Myocyte (in vitro differentiated cells): ENCODE measurements at regions not wholly inside any gene's neighbourhood (a gene's known extent, or its start where the extent isn't known, plus 50 kb on each side); places are given as distances from the start of the nearest gene placed in this dataset.

ENCODE experiments used
- DNase-seq: peaks from one replicate; pipeline ENCODE4 v3.0.0-alpha.2; 2012; ENCODE audit warnings: low read depth

GRCh38 chrX:9147726-9148125, 113.8 kb upstream of the FAM9B start:
- no peak for DNase-seq

GRCh38 chrX:9148615-9149399, 114.9 kb upstream of the FAM9B start:
- peak; percentile 56 for DNase-seq

- DNase-seq = no peak
Observed at GRCh38 chrX:9149501-9150245, 115.7 kb upstream of the FAM9B start.

GRCh38 chrX:9151772-9152307, 117.9 kb upstream of the FAM9B start:
- DNase-seq = no peak

GRCh38 chrX:9153300-9153699, 119.4 kb upstream of the FAM9B start:
- no peak for DNase-seq

- no peak for DNase-seq
Observed at GRCh38 chrX:9158611-9159010, 124.7 kb upstream of the FAM9B start.

- DNase-seq = no peak
Observed at GRCh38 chrX:9160698-9161329, 126.9 kb upstream of the FAM9B start.

- no peak for DNase-seq
Observed at GRCh38 chrX:9162698-9163097, 128.8 kb upstream of the FAM9B start.

GRCh38 chrX:9163214-9163709, 129.3 kb upstream of the FAM9B start:
- DNase-seq = peak; percentile 42

GRCh38 chrX:9164086-9164485, 130.2 kb upstream of the FAM9B start:
- no peak for DNase-seq

- no peak for DNase-seq
Observed at GRCh38 chrX:9164533-9165426, 130.9 kb upstream of the FAM9B start.

- DNase-seq = no peak
Observed at GRCh38 chrX:9166584-9166944, 132.6 kb upstream of the FAM9B start.

- no peak for DNase-seq
Observed at GRCh38 chrX:9171841-9172463, 138.0 kb upstream of the FAM9B start.

GRCh38 chrX:9172464-9172850, 138.5 kb upstream of the FAM9B start:
- no peak for DNase-seq

GRCh38 chrX:9180623-9181022, 146.7 kb upstream of the FAM9B start:
- no peak for DNase-seq

- DNase-seq = no peak
Observed at GRCh38 chrX:9182041-9182440, 148.1 kb upstream of the FAM9B start.

- peak; percentile 43 for DNase-seq
Observed at GRCh38 chrX:9183481-9183880, 149.6 kb upstream of the FAM9B start.

- DNase-seq = no peak
Observed at GRCh38 chrX:9184211-9184610, 150.3 kb upstream of the FAM9B start.

- no peak for DNase-seq
Observed at GRCh38 chrX:9188117-9188516, 154.2 kb upstream of the FAM9B start.

- no peak for DNase-seq
Observed at GRCh38 chrX:9189286-9189685, 155.4 kb upstream of the FAM9B start.
